Esophagus squamous epithelium (tissue), 5 donors: ENCODE measurements at regions not wholly inside any gene's neighbourhood (a gene's known extent, or its start where the extent isn't known, plus 50 kb on each side); places are given as distances from the start of the nearest gene placed in this dataset.

ENCODE experiments used
- DNase-seq: peaks from one replicate; lab custom pipeline; 2025; lab: John Stamatoyannopoulos, UW
- H3K27ac ChIP-seq, 4 donors: fragments of 200-600 bp; sonication (generic); one replicate each; pipeline ENCODE4 v1.5.1; 2016 to 2019; ENCODE audit warnings: mild to moderate bottlenecking in 1 of 4
- H3K27me3 ChIP-seq, 4 donors: fragments of 200-600 bp; sonication (generic); 1 replicate in 3 of 4; 2 replicates in 1 of 4; pipeline versions ENCODE4 v1.5.1 to v1.6.0; 2017 to 2021; ENCODE audit warnings: antibody characterized with exemption in 1 of 4
- H3K36me3 ChIP-seq, 3 donors: fragments of 200-600 bp; sonication (generic); one replicate each; pipeline ENCODE4 v1.5.1; 2016 to 2019
- H3K4me1 ChIP-seq, 3 donors: fragments of 200-600 bp; sonication (generic); one replicate each; pipeline ENCODE4 v1.5.1; 2017 to 2019
- H3K4me3 ChIP-seq, 4 donors: fragments of 200-600 bp; sonication (generic); 1 replicate in 3 of 4; 2 replicates in 1 of 4; pipeline ENCODE4 v1.5.1; 2016 to 2019; ENCODE audit warnings: mild to moderate bottlenecking in 2 of 4, moderate library complexity in 1 of 4
- H3K9me3 ChIP-seq, 3 donors: fragments of 200-600 bp; sonication (generic); one replicate each; pipeline ENCODE4 v1.5.1; 2016 to 2019
- POLR2A ChIP-seq, 4 donors: fragments of 450-650 bp; IDR thresholded peaks; one replicate each; pipeline ENCODE4 v1.6.1; 2017; ENCODE audit warnings: antibody characterized with exemption in 4 of 4, mild to moderate bottlenecking in 4 of 4, moderate library complexity in 3 of 4
- WGBS, 2 donors: methylation state at CpG; one replicate each; pipeline ENCODE4 v1.1.5; 2018; 5-methylcytosine and 5-hydroxymethylcytosine counted together
- intact Hi-C: fragments of 100-400 bp; cut with DNase I; formaldehyde crosslinking; loops from one replicate; pipeline ENCODE4 v1.15.0; 2022
- TF ChIP-seq, protein P1 (sequence below), 6 experiments: fragments of 450-650 bp in 4 of 6; fragments of 200-600 bp in 2 of 6; sonication (generic) in 2 of 6; IDR thresholded peaks; one replicate each; pipeline ENCODE4 v1.5.1; 2016 to 2019; ENCODE audit warnings: antibody characterized with exemption in 6 of 6, mild to moderate bottlenecking in 4 of 6, moderate library complexity in 4 of 6
- donor health status: DM: yes; HTN: yes; CAD: no.

DNA sequence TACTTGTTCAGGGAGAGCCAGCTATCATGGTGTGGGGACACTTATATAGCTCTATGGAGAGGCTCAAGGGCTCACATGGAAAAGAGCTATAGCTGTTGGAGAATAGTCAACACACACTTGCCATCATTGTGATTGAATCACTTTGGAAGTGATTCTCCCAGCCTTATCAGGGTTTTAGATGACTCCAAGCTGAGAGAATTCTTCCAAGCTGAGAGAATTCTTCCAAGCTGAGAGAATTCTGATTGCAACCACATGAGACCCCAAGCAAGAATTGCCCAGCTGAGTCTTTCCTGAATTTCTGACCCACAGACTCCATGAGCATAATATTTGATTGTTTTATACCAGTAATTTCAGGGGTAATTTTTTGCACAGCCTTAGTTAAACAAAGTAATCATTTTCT, 1318.3 kb upstream of the RAG2 start:
- Histone ChIP-seq H3K4me3 (no peak overlapping the region), H3K27ac (no peak overlapping the region), H3K4me1 (no peaks in the 10 kb centered on the region), H3K36me3 (no peaks in the 10 kb centered on the region), H3K9me3 (no peaks in the 10 kb centered on the region), H3K27me3 (no peaks in the 10 kb centered on the region)
- intact Hi-C loops: no loop called here
- TF ChIP-seq, protein P1, sequence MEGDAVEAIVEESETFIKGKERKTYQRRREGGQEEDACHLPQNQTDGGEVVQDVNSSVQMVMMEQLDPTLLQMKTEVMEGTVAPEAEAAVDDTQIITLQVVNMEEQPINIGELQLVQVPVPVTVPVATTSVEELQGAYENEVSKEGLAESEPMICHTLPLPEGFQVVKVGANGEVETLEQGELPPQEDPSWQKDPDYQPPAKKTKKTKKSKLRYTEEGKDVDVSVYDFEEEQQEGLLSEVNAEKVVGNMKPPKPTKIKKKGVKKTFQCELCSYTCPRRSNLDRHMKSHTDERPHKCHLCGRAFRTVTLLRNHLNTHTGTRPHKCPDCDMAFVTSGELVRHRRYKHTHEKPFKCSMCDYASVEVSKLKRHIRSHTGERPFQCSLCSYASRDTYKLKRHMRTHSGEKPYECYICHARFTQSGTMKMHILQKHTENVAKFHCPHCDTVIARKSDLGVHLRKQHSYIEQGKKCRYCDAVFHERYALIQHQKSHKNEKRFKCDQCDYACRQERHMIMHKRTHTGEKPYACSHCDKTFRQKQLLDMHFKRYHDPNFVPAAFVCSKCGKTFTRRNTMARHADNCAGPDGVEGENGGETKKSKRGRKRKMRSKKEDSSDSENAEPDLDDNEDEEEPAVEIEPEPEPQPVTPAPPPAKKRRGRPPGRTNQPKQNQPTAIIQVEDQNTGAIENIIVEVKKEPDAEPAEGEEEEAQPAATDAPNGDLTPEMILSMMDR (IDR thresholded peaks at IDR 0.05): no peak
- TF ChIP-seq POLR2A (IDR thresholded peaks at IDR 0.05): no peak
- no peak for DNase-seq

- Histone ChIP-seq H3K9me3 (no peaks in the 10 kb centered on the region), H3K4me3 (no peak overlapping the region), H3K4me1 (no peaks in the 10 kb centered on the region), H3K36me3 (no peaks in the 10 kb centered on the region), H3K27ac (no peak overlapping the region), H3K27me3 (no peaks in the 10 kb centered on the region)
- WGBS, 2 donors: 53 to 87% methylated on average over 1 of the region's 1 CpG
- no peak for TF ChIP-seq POLR2A (IDR thresholded peaks at IDR 0.05)
- TF ChIP-seq, protein P1 (IDR thresholded peaks at IDR 0.05): no peak
- intact Hi-C loops: no loop called here
- DNase-seq: no peak
Measured at GRCh38 chr11:37914859-37915258, 1316.8 kb upstream of the RAG2 start.

- Histone ChIP-seq H3K27me3 (no peaks in the 10 kb centered on the region), H3K4me3 (no peak overlapping the region), H3K4me1 (no peaks in the 10 kb centered on the region), H3K27ac (no peak overlapping the region), H3K36me3 (no peaks in the 10 kb centered on the region), H3K9me3 (peaks cover 0 to 6% (median 0%) of the 10 kb centered on the region in 3 donors)
- 64 to 73% methylated on average over 8 of the region's 8 CpGs for WGBS, 2 donors
- TF ChIP-seq, protein P1 (IDR thresholded peaks at IDR 0.05): no peak
- TF ChIP-seq POLR2A (IDR thresholded peaks at IDR 0.05): no peak
- intact Hi-C loops: no loop called here
- no peak for DNase-seq
Measured at GRCh38 chr11:37908219-37908548, 1310.1 kb upstream of the RAG2 start.

- 70 to 78% methylated on average over 12 to 19 of the region's 20 CpGs for WGBS, 2 donors
- Histone ChIP-seq H3K27me3 (no peaks in the 10 kb centered on the region), H3K27ac (no peak overlapping the region), H3K4me1 (no peaks in the 10 kb centered on the region), H3K4me3 (no peak overlapping the region), H3K9me3 (peaks cover 0 to 6% (median 0%) of the 10 kb centered on the region in 3 donors), H3K36me3 (no peaks in the 10 kb centered on the region)
- no peak for TF ChIP-seq POLR2A (IDR thresholded peaks at IDR 0.05)
- TF ChIP-seq, protein P1 (IDR thresholded peaks at IDR 0.05): no peak
- no peak for DNase-seq
- intact Hi-C loops: no loop called here
Measured at GRCh38 chr11:37907436-37908218, 1309.6 kb upstream of the RAG2 start.

- TF ChIP-seq, protein P1 (IDR thresholded peaks at IDR 0.05): no peak
- TF ChIP-seq POLR2A (IDR thresholded peaks at IDR 0.05): no peak
- WGBS, 2 donors: 59 to 69% methylated on average over 7 to 12 of the region's 13 CpGs
Measured at GRCh38 chr11:37905707-37906417, 1307.8 kb upstream of the RAG2 start.

More at GRCh38 chr11:37905707-37906417, 1307.8 kb upstream of the RAG2 start:
- Histone ChIP-seq H3K9me3 (peaks cover 0 to 6% (median 0%) of the 10 kb centered on the region in 3 donors), H3K27me3 (no peaks in the 10 kb centered on the region), H3K27ac (no peak overlapping the region), H3K4me3 (no peak overlapping the region), H3K4me1 (no peaks in the 10 kb centered on the region), H3K36me3 (no peaks in the 10 kb centered on the region)
- DNase-seq: no peak
- intact Hi-C loops: no loop called here
